Mammary epithelial cell (primary cell): ENCODE measurements at regions not wholly inside any gene's neighbourhood (a gene's known extent, or its start where the extent isn't known, plus 50 kb on each side); places are given as distances from the start of the nearest gene placed in this dataset.

Experiments
- EZH2 ChIP-seq: IDR thresholded peaks from 2 replicates; pipeline ENCODE4 v1.6.1; 2012; ENCODE audit warnings: low read length, inconsistent platforms, borderline replicate concordance
- TF ChIP-seq, protein P1 (sequence below), 2 donors: IDR thresholded peaks in 1 of 2; conservative IDR thresholded peaks in 1 of 2; 2 replicates each; pipeline ENCODE4 v1.5.1; 2011 to 2012; ENCODE audit warnings: inconsistent platforms in 2 of 2, low read length in 2 of 2, mild to moderate bottlenecking in 2 of 2, control low read depth in 1 of 2, low read depth in 1 of 2; ENCODE audit not compliant: insufficient read depth in 1 of 2; ENCODE audit errors: extremely low read depth in 1 of 2

DNA sequence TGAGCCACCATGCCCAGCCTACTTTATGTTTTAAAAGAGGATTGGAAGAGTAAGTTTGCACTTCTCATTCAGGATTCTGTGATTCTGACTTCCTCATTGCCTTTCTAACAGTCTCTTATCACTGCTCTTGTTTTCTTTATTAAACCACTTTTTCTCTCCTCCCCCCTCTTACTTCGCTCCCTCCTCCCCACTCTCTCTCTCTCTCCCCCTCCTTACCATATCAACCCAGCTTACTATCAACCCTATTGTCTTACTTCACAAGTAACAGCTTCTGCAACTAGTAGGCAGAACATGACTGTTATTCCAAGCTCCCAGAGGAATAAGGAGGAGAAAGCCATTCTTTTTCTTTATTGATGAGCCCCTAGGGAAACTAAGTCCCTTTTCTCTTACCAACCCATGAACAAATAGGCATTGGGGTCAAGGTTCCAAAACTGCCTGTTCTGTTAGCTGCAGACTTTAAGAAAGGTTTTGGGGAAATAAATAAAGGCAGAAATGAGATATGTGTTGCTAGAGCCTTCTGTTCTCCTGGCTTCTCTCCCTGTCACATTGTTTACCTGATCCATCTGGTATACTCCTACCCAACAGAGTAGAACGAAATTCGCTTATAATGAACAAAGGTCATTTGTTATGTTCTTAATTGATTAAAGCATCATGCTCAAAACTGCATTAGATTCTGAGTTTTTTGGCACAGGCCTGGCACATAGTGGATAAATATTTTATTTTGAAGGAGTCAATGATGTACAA, 56.4 kb upstream of the RASGRP1 start:
- TF ChIP-seq, protein P1, sequence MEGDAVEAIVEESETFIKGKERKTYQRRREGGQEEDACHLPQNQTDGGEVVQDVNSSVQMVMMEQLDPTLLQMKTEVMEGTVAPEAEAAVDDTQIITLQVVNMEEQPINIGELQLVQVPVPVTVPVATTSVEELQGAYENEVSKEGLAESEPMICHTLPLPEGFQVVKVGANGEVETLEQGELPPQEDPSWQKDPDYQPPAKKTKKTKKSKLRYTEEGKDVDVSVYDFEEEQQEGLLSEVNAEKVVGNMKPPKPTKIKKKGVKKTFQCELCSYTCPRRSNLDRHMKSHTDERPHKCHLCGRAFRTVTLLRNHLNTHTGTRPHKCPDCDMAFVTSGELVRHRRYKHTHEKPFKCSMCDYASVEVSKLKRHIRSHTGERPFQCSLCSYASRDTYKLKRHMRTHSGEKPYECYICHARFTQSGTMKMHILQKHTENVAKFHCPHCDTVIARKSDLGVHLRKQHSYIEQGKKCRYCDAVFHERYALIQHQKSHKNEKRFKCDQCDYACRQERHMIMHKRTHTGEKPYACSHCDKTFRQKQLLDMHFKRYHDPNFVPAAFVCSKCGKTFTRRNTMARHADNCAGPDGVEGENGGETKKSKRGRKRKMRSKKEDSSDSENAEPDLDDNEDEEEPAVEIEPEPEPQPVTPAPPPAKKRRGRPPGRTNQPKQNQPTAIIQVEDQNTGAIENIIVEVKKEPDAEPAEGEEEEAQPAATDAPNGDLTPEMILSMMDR (conservative IDR thresholded peaks at IDR 0.05 in 1 of 2, IDR thresholded peaks at IDR 0.05 in 1 of 2; ENCODE audit: extremely low read depth in 1 of 2, insufficient read depth in 1 of 2, low read depth in 1 of 2, low read length in 2 of 2) = no peak
- no peak for TF ChIP-seq EZH2
